Duodenal mucosa (tissue), 2 donors: ENCODE measurements at regions not wholly inside any gene's neighbourhood (a gene's known extent, or its start where the extent isn't known, plus 50 kb on each side); places are given as distances from the start of the nearest gene placed in this dataset.
"Not testable (repeated sequence)": the region's sequence is repeated elsewhere in the genome, so short reads cannot be mapped to it uniquely, and the experiment has no call there.

Experiments
- H3K27ac ChIP-seq: one replicate; pipeline ENCODE4 v1.7.0; 2013; ENCODE audit warnings: low read depth, low read length
- H3K27me3 ChIP-seq, 2 donors: one replicate each; pipeline ENCODE4 v1.7.0; 2013; ENCODE audit warnings: low read length in 2 of 2, control low read depth in 1 of 2; ENCODE audit not compliant: insufficient read depth in 2 of 2, control insufficient read depth in 1 of 2
- H3K36me3 ChIP-seq, 2 donors: one replicate each; pipeline ENCODE4 v1.7.0; 2013; ENCODE audit warnings: low read length in 2 of 2, control low read depth in 1 of 2; ENCODE audit not compliant: insufficient read depth in 2 of 2, control insufficient read depth in 1 of 2
- H3K4me1 ChIP-seq, 2 donors: one replicate each; pipeline ENCODE4 v1.7.0; 2013; ENCODE audit warnings: low read length in 2 of 2, control low read depth in 1 of 2; ENCODE audit not compliant: insufficient read depth in 2 of 2, control insufficient read depth in 1 of 2
- H3K4me3 ChIP-seq, 2 donors: one replicate each; pipeline ENCODE4 v1.7.0; 2013; ENCODE audit warnings: low read length in 2 of 2, low read depth in 1 of 2
- H3K9ac ChIP-seq, 2 donors: one replicate each; pipeline ENCODE4 v1.7.0; 2013; ENCODE audit warnings: low read length in 2 of 2, low read depth in 1 of 2
- H3K9me3 ChIP-seq, 2 donors: one replicate each; pipeline ENCODE4 v1.7.0; 2013; ENCODE audit warnings: low read length in 2 of 2, control low read depth in 1 of 2; ENCODE audit not compliant: control insufficient read depth in 1 of 2

DNA sequence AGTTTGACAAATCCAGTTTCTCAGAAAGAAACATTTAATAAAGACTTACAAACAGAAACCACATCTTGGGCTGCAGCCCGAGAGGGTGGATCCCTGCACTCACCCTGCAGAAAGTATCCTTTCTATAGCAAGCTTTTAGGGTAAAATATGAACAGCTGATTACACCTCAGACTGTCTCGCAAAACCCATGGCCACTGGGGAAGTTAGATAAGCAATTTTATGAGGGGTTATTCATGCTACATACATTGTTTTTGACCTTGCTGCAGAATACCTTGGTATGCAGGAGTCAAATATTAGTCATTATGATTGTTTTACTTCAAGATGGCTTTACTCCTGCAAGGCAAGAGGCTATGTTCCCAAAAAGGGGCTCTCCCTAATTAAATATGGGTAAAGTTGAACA lies 126.9 kb downstream of the OR2B2 start:
- Histone ChIP-seq H3K9ac (no peak overlapping the region), H3K36me3 (no peaks in the 10 kb centered on the region), H3K4me3 (no peak overlapping the region), H3K27ac (no peak overlapping the region), H3K9me3 (no peaks in the 10 kb centered on the region), H3K4me1 (no peaks in the 10 kb centered on the region), H3K27me3 (no peaks in the 10 kb centered on the region)

- Histone ChIP-seq H3K27ac (no peak overlapping the region), H3K9ac (no peak overlapping the region), H3K4me3 (no peak overlapping the region), H3K36me3 (no peaks in the 10 kb centered on the region), H3K27me3 (no peaks in the 10 kb centered on the region), H3K9me3 (no peaks in the 10 kb centered on the region), H3K4me1 (no peaks in the 10 kb centered on the region)
These were observed 129.4 kb downstream of the OR2B2 start for GRCh38 chr6:27782748-27783147.

- H3K9me3 ChIP-seq, result no peaks in the 10 kb centered on the region
- no peak overlapping the region for H3K27ac ChIP-seq
- no peak overlapping the region for H3K4me3 ChIP-seq
- peaks cover 0 to 4% of the 10 kb centered on the region in 2 donors for H3K4me1 ChIP-seq
- H3K27me3 ChIP-seq, result no peaks in the 10 kb centered on the region
- no peaks in the 10 kb centered on the region for H3K36me3 ChIP-seq
- H3K9ac ChIP-seq, result no peak overlapping the region
These were observed 133.4 kb downstream of the OR2B2 start for GRCh38 chr6:27778625-27779417.

GRCh38 chr6:27777614-27778355 lies 134.4 kb downstream of the OR2B2 start:
- H3K4me1 ChIP-seq, result peaks cover 10 to 13% of the 10 kb centered on the region in 2 donors
- no peak overlapping the region for H3K27ac ChIP-seq
- H3K4me3 ChIP-seq, result no peak overlapping the region
- H3K9ac ChIP-seq, result no peak overlapping the region
- H3K27me3 ChIP-seq, result no peaks in the 10 kb centered on the region
- H3K9me3 ChIP-seq, result no peaks in the 10 kb centered on the region
- no peaks in the 10 kb centered on the region for H3K36me3 ChIP-seq

- Histone ChIP-seq H3K27me3 (no peaks in the 10 kb centered on the region), H3K4me3 (no peak overlapping the region), H3K9ac (no peak overlapping the region), H3K9me3 (no peaks in the 10 kb centered on the region), H3K36me3 (no peaks in the 10 kb centered on the region), H3K27ac (no peak overlapping the region), H3K4me1 (peaks cover 17 to 19% of the 10 kb centered on the region in 2 donors)
These were observed 135.1 kb downstream of the OR2B2 start for GRCh38 chr6:27777126-27777525.

DNA sequence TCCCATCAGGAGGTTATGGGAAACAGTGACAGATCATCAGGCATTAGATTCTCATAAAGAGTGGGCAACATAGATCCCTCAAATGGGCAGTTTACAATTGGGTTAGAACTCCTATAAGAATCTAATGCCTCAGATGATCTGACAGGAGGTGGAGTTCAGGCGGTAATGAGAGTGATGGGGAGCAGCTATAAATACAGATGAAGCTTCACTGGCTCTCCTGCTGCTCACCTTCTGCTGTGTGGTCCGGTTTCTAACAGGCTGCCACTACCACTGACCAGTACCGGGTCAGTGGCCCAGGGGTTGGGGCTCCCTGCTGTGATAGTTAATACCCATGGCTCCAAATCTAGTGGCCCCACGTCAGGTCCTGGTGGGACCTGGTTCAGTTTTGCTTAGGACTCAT lies 135.7 kb downstream of the OR2B2 start:
- Histone ChIP-seq H3K36me3 (no peaks in the 10 kb centered on the region), H3K27ac (no peak overlapping the region), H3K27me3 (no peaks in the 10 kb centered on the region), H3K4me3 (no peak overlapping the region), H3K9me3 (no peaks in the 10 kb centered on the region), H3K4me1 (peaks cover 18 to 25% of the 10 kb centered on the region in 2 donors), H3K9ac (no peak overlapping the region)

DNA sequence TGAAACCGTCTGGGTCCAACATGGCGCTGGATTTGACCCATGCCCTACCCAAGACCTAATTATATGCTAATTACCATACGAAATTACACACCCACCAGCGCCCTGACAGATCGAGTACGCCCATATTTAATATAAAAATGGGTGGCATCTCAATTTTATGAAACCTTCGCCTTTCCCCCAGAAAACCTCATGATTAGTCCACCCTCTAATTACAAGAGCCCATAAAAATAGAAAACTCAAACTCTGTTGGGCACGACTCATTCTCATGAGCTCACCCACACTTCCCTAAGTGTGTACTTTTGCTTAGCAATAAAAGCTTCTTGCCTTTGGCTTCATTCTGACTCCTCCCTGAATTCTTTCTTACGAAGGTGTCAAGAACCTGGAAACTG lies 136.4 kb downstream of the OR2B2 start:
- H3K9ac ChIP-seq, result no peak overlapping the region
- no peaks in the 10 kb centered on the region for H3K27me3 ChIP-seq
- H3K4me3 ChIP-seq, result no peak overlapping the region

GRCh38 chr6:27775138-27775795 lies 136.9 kb downstream of the OR2B2 start:
- peaks cover 18 to 25% of the 10 kb centered on the region in 2 donors for H3K4me1 ChIP-seq
- not testable (repeated sequence) for H3K9ac ChIP-seq, H3K27ac ChIP-seq, H3K9me3 ChIP-seq, H3K4me3 ChIP-seq, H3K36me3 ChIP-seq, H3K27me3 ChIP-seq

More for the DNA sequence above, 136.4 kb downstream of the OR2B2 start:
- Histone ChIP-seq H3K36me3 (no peaks in the 10 kb centered on the region), H3K4me1 (peaks cover 18 to 25% of the 10 kb centered on the region in 2 donors), H3K27ac (no peak overlapping the region), H3K9me3 (no peaks in the 10 kb centered on the region)

DNA sequence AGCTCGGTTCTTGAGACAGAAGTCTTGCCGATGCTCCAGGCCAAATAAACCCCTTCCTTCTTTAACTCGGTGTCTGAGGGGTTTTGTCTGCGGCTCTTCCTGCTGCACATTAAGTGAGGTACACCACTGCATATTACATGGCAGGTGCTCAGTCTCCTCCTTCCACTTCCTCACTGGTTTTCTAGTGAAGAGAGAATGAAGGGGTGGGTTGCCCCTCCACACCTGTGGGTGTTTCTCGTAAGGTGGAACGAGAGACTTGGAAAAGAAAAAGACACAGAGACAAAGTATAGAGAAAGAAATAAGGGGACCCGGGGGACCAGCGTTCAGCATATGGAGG lies 138.0 kb downstream of the OR2B2 start:
- H3K36me3 ChIP-seq, H3K27me3 ChIP-seq, H3K9ac ChIP-seq, H3K9me3 ChIP-seq, H3K27ac ChIP-seq, H3K4me3 ChIP-seq: not testable (repeated sequence)
- peaks cover 18 to 25% of the 10 kb centered on the region in 2 donors for H3K4me1 ChIP-seq

GRCh38 chr6:27773542-27774263 lies 138.5 kb downstream of the OR2B2 start:
- H3K9ac ChIP-seq, H3K9me3 ChIP-seq, H3K27me3 ChIP-seq, H3K36me3 ChIP-seq, H3K4me3 ChIP-seq, H3K27ac ChIP-seq: not testable (repeated sequence)
- peaks cover 18 to 25% of the 10 kb centered on the region in 2 donors for H3K4me1 ChIP-seq
